ENCODE measurements at regions not wholly inside any gene's neighbourhood (a gene's known extent, or its start where the extent isn't known, plus 50 kb on each side); places are given as distances from the start of the nearest gene placed in this dataset.

- DNase-seq: no peak
- no peak for TF ChIP-seq CTCF (IDR thresholded peaks at IDR 0.05; ENCODE audit: low read depth, low read length)
- H3K4me3 ChIP-seq (ENCODE audit: low read depth, low read length): no peak overlapping the region
- H3K27ac ChIP-seq: no peak overlapping the region
- no peaks in the 10 kb centered on the region for H3K9me3 ChIP-seq (ENCODE audit: severe bottlenecking)
- no peaks in the 10 kb centered on the region for H3K36me3 ChIP-seq
- H3K27me3 ChIP-seq (ENCODE audit: insufficient read depth, low read depth, severe bottlenecking): peaks cover 85% of the 10 kb centered on the region
Measured at GRCh38 chr1:101307985-101308689, 71.3 kb downstream of the S1PR1 start.

DNA sequence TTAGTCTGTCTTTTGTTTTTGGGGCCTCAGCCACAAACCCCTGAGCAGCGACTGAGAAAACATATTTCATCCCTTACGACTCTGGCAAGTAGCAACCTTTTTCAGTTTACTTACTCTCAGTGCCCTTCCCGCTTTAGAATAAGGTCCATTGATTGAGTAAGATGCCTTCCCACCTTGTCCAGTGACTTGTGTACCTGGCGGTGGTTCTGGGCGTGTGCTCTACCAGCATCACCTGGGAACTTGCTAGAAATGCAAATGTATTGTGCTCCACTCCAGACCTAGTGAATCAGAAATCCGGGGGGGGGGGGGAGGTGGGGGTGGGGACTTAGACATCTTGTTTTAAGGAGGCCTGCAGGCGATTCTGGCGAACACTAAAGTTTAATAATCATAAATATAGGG is 72.1 kb downstream of the S1PR1 start:
- no peak for TF ChIP-seq CTCF (IDR thresholded peaks at IDR 0.05; ENCODE audit: low read depth, low read length)
- DNase-seq: no peak
- H3K27me3 ChIP-seq (ENCODE audit: insufficient read depth, low read depth, severe bottlenecking): peaks cover 85% of the 10 kb centered on the region
- no peaks in the 10 kb centered on the region for H3K36me3 ChIP-seq
- H3K9me3 ChIP-seq (ENCODE audit: severe bottlenecking): no peaks in the 10 kb centered on the region
- no peak overlapping the region for H3K4me3 ChIP-seq (ENCODE audit: low read depth, low read length)
- H3K27ac ChIP-seq: no peak overlapping the region

- H3K36me3 ChIP-seq: no peaks in the 10 kb centered on the region
- DNase-seq: peak; percentile 31
- H3K4me3 ChIP-seq (ENCODE audit: low read depth, low read length): no peak overlapping the region
- no peaks in the 10 kb centered on the region for H3K9me3 ChIP-seq (ENCODE audit: severe bottlenecking)
- TF ChIP-seq CTCF (IDR thresholded peaks at IDR 0.05; ENCODE audit: low read depth, low read length): peak; percentile 75
- H3K27me3 ChIP-seq (ENCODE audit: insufficient read depth, low read depth, severe bottlenecking): peaks cover 90% of the 10 kb centered on the region
- H3K27ac ChIP-seq: no peak overlapping the region
Measured at GRCh38 chr1:101309334-101310311, 72.8 kb downstream of the S1PR1 start.

- no peak for TF ChIP-seq CTCF (IDR thresholded peaks at IDR 0.05; ENCODE audit: low read depth, low read length)
- H3K4me3 ChIP-seq (ENCODE audit: low read depth, low read length): no peak overlapping the region
- peaks cover 96% of the 10 kb centered on the region for H3K27me3 ChIP-seq (ENCODE audit: insufficient read depth, low read depth, severe bottlenecking)
Measured at GRCh38 chr1:101310506-101310905, 73.7 kb downstream of the S1PR1 start.

DNA sequence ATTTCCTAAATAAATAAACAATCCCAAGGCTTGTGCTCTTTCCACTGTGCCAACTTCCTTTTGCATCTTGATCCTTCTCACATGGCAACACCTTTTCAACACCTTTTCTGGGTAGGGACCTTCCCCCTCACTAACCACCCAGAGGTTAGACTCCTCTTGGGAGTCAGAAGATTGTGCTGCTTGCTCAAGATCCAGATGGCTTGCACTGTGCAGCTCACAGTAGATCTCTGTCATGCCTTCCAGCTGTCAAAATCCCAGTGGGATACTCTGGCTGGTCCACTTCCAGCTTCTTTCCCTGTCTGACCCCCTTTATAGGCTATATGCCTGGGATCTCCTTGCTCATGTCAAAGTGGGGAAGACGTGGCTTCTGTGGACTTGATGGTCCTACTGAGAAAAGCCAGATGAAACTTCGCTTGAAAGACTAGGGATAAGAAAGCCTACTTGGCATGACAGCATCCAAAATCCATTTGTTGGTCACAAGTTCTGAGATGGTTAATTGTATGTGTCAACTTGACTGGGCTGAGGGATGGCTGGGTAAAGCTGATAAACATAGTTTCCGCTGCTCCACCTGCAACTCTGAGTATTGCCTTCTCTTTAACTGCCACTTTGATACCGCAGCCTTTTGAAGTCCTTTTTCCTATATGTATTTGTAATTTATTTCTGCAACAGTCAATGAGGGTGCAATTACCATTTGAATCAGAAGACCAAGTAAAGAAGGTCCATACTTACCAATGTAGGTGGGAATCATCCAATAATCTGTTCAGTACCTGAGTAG is 74.5 kb downstream of the S1PR1 start:
- Histone ChIP-seq H3K27me3 (ENCODE audit: insufficient read depth, low read depth, severe bottlenecking) (peaks cover 99% of the 10 kb centered on the region), H3K9me3 (ENCODE audit: severe bottlenecking) (no peaks in the 10 kb centered on the region), H3K27ac (no peak overlapping the region), H3K36me3 (no peaks in the 10 kb centered on the region), H3K4me3 (ENCODE audit: low read depth, low read length) (no peak overlapping the region)
- TF ChIP-seq CTCF (IDR thresholded peaks at IDR 0.05; ENCODE audit: low read depth, low read length): no peak
- DNase-seq: no peak

More at GRCh38 chr1:101310506-101310905, 73.7 kb downstream of the S1PR1 start:
- Histone ChIP-seq H3K9me3 (ENCODE audit: severe bottlenecking) (no peaks in the 10 kb centered on the region), H3K27ac (no peak overlapping the region), H3K36me3 (no peaks in the 10 kb centered on the region)
- no peak for DNase-seq
